ENCODE measurements at regions not wholly inside any gene's neighbourhood (a gene's known extent, or its start where the extent isn't known, plus 50 kb on each side); places are given as distances from the start of the nearest gene placed in this dataset.

- no peak for TF ChIP-seq CTCF (IDR thresholded peaks at IDR 0.05; ENCODE audit: low read depth, low read length)
- no peak for TF ChIP-seq EZH2phosphoT487 (IDR thresholded peaks at IDR 0.05; ENCODE audit: low read depth)
These were observed 931.0 kb upstream of the INTU start for GRCh38 chr4:126701756-126702155.
